ENCODE measurements at regions not wholly inside any gene's neighbourhood (a gene's known extent, or its start where the extent isn't known, plus 50 kb on each side); places are given as distances from the start of the nearest gene placed in this dataset.

GRCh38 chr16:26491962-26492361, 574.8 kb upstream of the C16orf82 start:
- intact Hi-C loops (cut with micrococcal nuclease), result no loop called here
- H3K27ac ChIP-seq (ENCODE audit: low read depth, low read length), result no peak overlapping the region
- H4K20me1 ChIP-seq (ENCODE audit: insufficient read depth), result no peaks in the 10 kb centered on the region
- no peaks in the 10 kb centered on the region for H3K79me2 ChIP-seq (ENCODE audit: insufficient read depth, low read length)
- no peaks in the 10 kb centered on the region; a peak in 1 of 4 replicates for H3K9me3 ChIP-seq (ENCODE audit: control insufficient read depth in 1 of 2, insufficient read depth in 1 of 2, low read depth in 1 of 2, low read length in 2 of 2)
- DNase-seq (ENCODE audit: low read depth, low spot score) (no peak), ATAC-seq (no peak)
- H3K36me3 ChIP-seq (ENCODE audit: control insufficient read depth in 1 of 2, insufficient read depth in 2 of 2, low read length in 2 of 2), result no peaks in the 10 kb centered on the region
- RAD21 ChIA-PET (ENCODE audit: low non-redundant PET in 1 of 2, low total read pairs in 2 of 2, uncharacterized antibody in 2 of 2, unreplicated experiment in 2 of 2), result no interaction called here
- H3K27me3 ChIP-seq (ENCODE audit: insufficient read depth, low read length), result no peaks in the 10 kb centered on the region
- no peak overlapping the region for H3K4me2 ChIP-seq (ENCODE audit: low read length)
- H2AFZ ChIP-seq (ENCODE audit: low read depth, low read length, poor library complexity, severe bottlenecking), result no peak overlapping the region
- H3K9ac ChIP-seq (ENCODE audit: low read length), result no peak overlapping the region
- CTCF ChIA-PET, result no interaction called here
- no peaks in the 10 kb centered on the region for H3K4me1 ChIP-seq (ENCODE audit: control insufficient read depth in 1 of 2, insufficient read depth in 2 of 2, low read length in 2 of 2)
- H3K4me3 ChIP-seq (replicated peaks in 1 of 2; ENCODE audit: low read depth in 1 of 2, low read length in 2 of 2), result no peak overlapping the region
- no peak for TF ChIP-seq EZH2 (IDR thresholded peaks at IDR 0.05)
- TF ChIP-seq CTCF (IDR thresholded peaks at IDR 0.05 in 2 of 3, conservative IDR thresholded peaks at IDR 0.05 in 1 of 3; ENCODE audit: borderline replicate concordance in 1 of 3, insufficient read depth in 1 of 3, low read depth in 2 of 3, low read length in 2 of 3), result no peak
- no peak for TF ChIP-seq ZFX (IDR thresholded peaks at IDR 0.05)
- POLR2A ChIA-PET, result no interaction called here
- no peaks in the 10 kb centered on the region for H3K9me2 ChIP-seq (ENCODE audit: insufficient read depth)
- no TSS peak for BruUV-seq (replicated peaks)

- Histone ChIP-seq H3K9me3 (ENCODE audit: control insufficient read depth in 1 of 2, insufficient read depth in 1 of 2, low read depth in 1 of 2, low read length in 2 of 2) (no peaks in the 10 kb centered on the region; a peak in 2 of 4 replicates), H3K4me2 (ENCODE audit: low read length) (no peak overlapping the region), H3K9me2 (ENCODE audit: insufficient read depth) (no peaks in the 10 kb centered on the region), H3K27ac (ENCODE audit: low read depth, low read length) (no peak overlapping the region), H3K27me3 (ENCODE audit: insufficient read depth, low read length) (no peaks in the 10 kb centered on the region), H3K4me3 (replicated peaks in 1 of 2; ENCODE audit: low read depth in 1 of 2, low read length in 2 of 2) (no peak overlapping the region), H3K36me3 (ENCODE audit: control insufficient read depth in 1 of 2, insufficient read depth in 2 of 2, low read length in 2 of 2) (no peaks in the 10 kb centered on the region), H2AFZ (ENCODE audit: low read depth, low read length, poor library complexity, severe bottlenecking) (no peak overlapping the region), H3K9ac (ENCODE audit: low read length) (no peak overlapping the region), H3K79me2 (ENCODE audit: insufficient read depth, low read length) (no peaks in the 10 kb centered on the region), H3K4me1 (ENCODE audit: control insufficient read depth in 1 of 2, insufficient read depth in 2 of 2, low read length in 2 of 2) (no peaks in the 10 kb centered on the region), H4K20me1 (ENCODE audit: insufficient read depth) (no peaks in the 10 kb centered on the region)
- intact Hi-C loops (cut with micrococcal nuclease), result no loop called here
- DNase-seq (ENCODE audit: low read depth, low spot score), result no peak
- ATAC-seq, result no peak
- no TSS peak for BruUV-seq (replicated peaks)
- POLR2A ChIA-PET, result no interaction called here
- RAD21 ChIA-PET (ENCODE audit: low non-redundant PET in 1 of 2, low total read pairs in 2 of 2, uncharacterized antibody in 2 of 2, unreplicated experiment in 2 of 2), result no interaction called here
- no peak for TF ChIP-seq EZH2phosphoT487 (IDR thresholded peaks at IDR 0.05; ENCODE audit: borderline replicate concordance)
- CTCF ChIA-PET, result no interaction called here
These were observed 573.0 kb upstream of the C16orf82 start for GRCh38 chr16:26493751-26494150.
